Hepatocyte (in vitro differentiated cells): ENCODE measurements at regions not wholly inside any gene's neighbourhood (a gene's known extent, or its start where the extent isn't known, plus 50 kb on each side); places are given as distances from the start of the nearest gene placed in this dataset.

Experiments
- DNase-seq: peaks from one replicate; pipeline ENCODE4 v3.0.0-alpha.2; 2016; ENCODE audit warnings: low spot score
- H2AFZ ChIP-seq: fragments of 200-600 bp; sonication (generic); 2 replicates; pipeline ENCODE4 v1.6.0; 2016; ENCODE audit warnings: antibody characterized with exemption, mild to moderate bottlenecking
- H3K27ac ChIP-seq: fragments of 200-600 bp; sonication (generic); 2 replicates; pipeline ENCODE4 v1.5.1; 2016; ENCODE audit warnings: mild to moderate bottlenecking
- H3K27me3 ChIP-seq: fragments of 200-600 bp; sonication (generic); 2 replicates; pipeline ENCODE4 v1.6.1; 2016
- H3K36me3 ChIP-seq: fragments of 200-600 bp; sonication (generic); replicated peaks from 2 replicates; pipeline ENCODE4 v1.5.1; 2016; ENCODE audit warnings: low read depth; ENCODE audit not compliant: insufficient read depth
- H3K4me1 ChIP-seq: fragments of 200-600 bp; sonication (generic); 2 replicates; pipeline ENCODE4 v1.5.1; 2016; ENCODE audit warnings: mild to moderate bottlenecking, moderate library complexity; ENCODE audit not compliant: insufficient read depth
- H3K4me2 ChIP-seq: fragments of 200-600 bp; sonication (generic); 2 replicates; pipeline ENCODE4 v1.6.0; 2016
- H3K4me3 ChIP-seq: fragments of 200-600 bp; sonication (generic); 2 replicates; pipeline ENCODE4 v1.5.1; 2016; ENCODE audit warnings: mild to moderate bottlenecking
- H3K79me2 ChIP-seq: fragments of 200-600 bp; sonication (generic); 2 replicates; pipeline ENCODE4 v1.6.0; 2017; ENCODE audit warnings: mild to moderate bottlenecking
- H3K9me2 ChIP-seq: fragments of 200-600 bp; sonication (generic); replicated peaks from 2 replicates; pipeline ENCODE4 v1.6.0; 2017; ENCODE audit warnings: mild to moderate bottlenecking; ENCODE audit not compliant: insufficient read depth
- H3K9me3 ChIP-seq: fragments of 200-600 bp; sonication (generic); 2 replicates; pipeline ENCODE4 v1.5.1; 2016; ENCODE audit warnings: low read depth, mild to moderate bottlenecking
- H4K20me1 ChIP-seq: fragments of 200-600 bp; sonication (generic); 2 replicates; pipeline ENCODE4 v1.6.0; 2016; ENCODE audit warnings: mild to moderate bottlenecking; ENCODE audit not compliant: insufficient read depth, poor library complexity, severe bottlenecking
- CTCF ChIP-seq: fragments of 200-600 bp; sonication (generic); IDR thresholded peaks from 2 replicates; pipeline ENCODE4 v1.5.1; 2016; ENCODE audit warnings: antibody characterized with exemption, mild to moderate bottlenecking; ENCODE audit not compliant: poor library complexity
- EZH2 ChIP-seq: fragments of 200-600 bp; sonication (generic); IDR thresholded peaks from 2 replicates; pipeline ENCODE4 v1.6.1; 2016; ENCODE audit warnings: antibody characterized with exemption, mild to moderate bottlenecking, borderline replicate concordance
- EZH2phosphoT487 ChIP-seq: fragments of 200-600 bp; sonication (generic); IDR thresholded peaks from one replicate; pipeline ENCODE4 v1.6.1; 2018; ENCODE audit warnings: antibody characterized with exemption, mild to moderate bottlenecking, low read depth, moderate library complexity; ENCODE audit not compliant: unreplicated experiment, severe bottlenecking
- WGBS: methylation state at CpG from one replicate; pipeline ENCODE4 v1.1.6; 2016; ENCODE audit warnings: low lambda C conversion rate; ENCODE audit errors: missing lambda C conversion rate; 5-methylcytosine and 5-hydroxymethylcytosine counted together

- Histone ChIP-seq H3K4me1 (peaks cover 4% of the 10 kb centered on the region), H3K79me2 (no peaks in the 10 kb centered on the region), H3K4me2 (no peak overlapping the region), H3K9me3 (no peaks in the 10 kb centered on the region), H2AFZ (no peak overlapping the region), H3K27ac (no peak overlapping the region), H3K36me3 (no peaks in the 10 kb centered on the region), H3K4me3 (no peak overlapping the region), H3K9me2 (no peaks in the 10 kb centered on the region), H4K20me1 (no peaks in the 10 kb centered on the region), H3K27me3 (no peaks in the 10 kb centered on the region)
- WGBS, result 94% methylated on average over 4 of the region's 4 CpGs
- TF ChIP-seq CTCF (no peak), EZH2phosphoT487 (no peak), EZH2 (no peak)
- DNase-seq, result no peak
Measured at GRCh38 chr12:98437166-98437565, 78.2 kb upstream of the TMPO start.

- DNase-seq, result no peak
- Histone ChIP-seq H2AFZ (no peak overlapping the region), H3K9me3 (no peaks in the 10 kb centered on the region), H3K4me2 (no peak overlapping the region), H3K36me3 (no peaks in the 10 kb centered on the region), H3K79me2 (no peaks in the 10 kb centered on the region), H3K4me3 (no peak overlapping the region), H3K9me2 (no peaks in the 10 kb centered on the region), H3K27me3 (no peaks in the 10 kb centered on the region), H3K4me1 (peaks cover 4% of the 10 kb centered on the region), H3K27ac (no peak overlapping the region), H4K20me1 (no peaks in the 10 kb centered on the region)
- TF ChIP-seq EZH2, result no peak
- no peak for TF ChIP-seq CTCF
- no peak for TF ChIP-seq EZH2phosphoT487
- 85% methylated on average over 1 of the region's 1 CpG for WGBS
Measured at GRCh38 chr12:98437806-98438595, 77.4 kb upstream of the TMPO start.

GRCh38 chr12:98438656-98439230, 76.6 kb upstream of the TMPO start:
- H3K79me2 ChIP-seq, result no peaks in the 10 kb centered on the region
- no peaks in the 10 kb centered on the region for H3K27me3 ChIP-seq
- WGBS, result 76% methylated on average over 1 of the region's 1 CpG
- H3K4me2 ChIP-seq, result no peak overlapping the region
- peaks cover 4% of the 10 kb centered on the region for H3K4me1 ChIP-seq
- H3K9me2 ChIP-seq, result no peaks in the 10 kb centered on the region
- no peaks in the 10 kb centered on the region for H4K20me1 ChIP-seq
- no peaks in the 10 kb centered on the region for H3K9me3 ChIP-seq
- no peak overlapping the region for H3K4me3 ChIP-seq
- TF ChIP-seq EZH2, result no peak
- no peak for TF ChIP-seq EZH2phosphoT487
- TF ChIP-seq CTCF, result no peak
- DNase-seq, result no peak
- H3K27ac ChIP-seq, result no peak overlapping the region
- H2AFZ ChIP-seq, result no peak overlapping the region
- no peaks in the 10 kb centered on the region for H3K36me3 ChIP-seq
